GM19438 (cell line): ENCODE measurements at regions not wholly inside any gene's neighbourhood (a gene's known extent, or its start where the extent isn't known, plus 50 kb on each side); places are given as distances from the start of the nearest gene placed in this dataset.
"Not testable (repeated sequence)": the region's sequence is repeated elsewhere in the genome, so short reads cannot be mapped to it uniquely, and the experiment has no call there.

Experiments
- ATAC-seq: cut with Tn5 transposase; IDR thresholded peaks from one replicate; pipeline ENCODE4 v1.9.1; 2021; ENCODE audit warnings: low read depth; ENCODE audit not compliant: unreplicated experiment

DNA sequence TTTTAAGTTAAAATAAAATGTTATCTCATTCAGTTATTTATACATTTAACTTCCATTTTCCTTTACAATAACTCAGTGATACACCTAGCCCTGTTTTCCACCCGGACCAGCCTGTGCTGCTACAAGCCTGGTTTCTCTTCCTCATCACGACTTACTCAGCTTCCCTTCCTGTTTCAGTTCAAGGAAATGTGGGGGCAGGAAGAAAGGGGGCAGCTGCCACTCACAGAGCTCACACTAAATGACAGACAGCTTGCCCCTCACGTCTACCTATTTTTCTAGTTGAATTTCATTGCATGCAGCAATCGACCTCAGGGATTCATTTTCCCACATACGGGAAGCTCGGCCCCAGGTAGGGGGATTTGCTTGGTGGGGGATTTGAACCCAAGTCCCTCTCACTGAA is 442.6 kb downstream of the TMEM121 start:
- ATAC-seq: not testable (repeated sequence)

DNA sequence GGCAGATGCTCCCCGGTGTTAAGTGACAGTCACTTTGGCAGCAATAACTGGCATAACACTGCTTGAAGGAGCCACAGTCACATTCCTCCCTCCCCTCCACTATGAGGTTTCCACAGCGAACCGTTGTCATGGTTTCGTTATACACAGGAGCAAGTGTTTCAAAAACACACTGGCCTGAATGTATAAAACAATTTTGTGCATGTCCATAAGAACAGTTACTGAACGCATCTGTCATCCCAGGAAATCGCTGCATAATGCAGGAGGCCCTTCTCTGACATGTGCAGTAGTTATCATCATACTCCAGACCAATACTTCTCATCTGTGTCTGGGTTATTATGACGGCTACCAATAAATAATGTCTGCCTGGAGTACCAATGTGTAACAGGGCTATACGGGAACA is 444.4 kb downstream of the TMEM121 start:
- ATAC-seq: not testable (repeated sequence)

GRCh38 chr14:105971593-105972500 is 445.5 kb downstream of the TMEM121 start:
- no peak for ATAC-seq

GRCh38 chr14:105974902-105975301 is 448.5 kb downstream of the TMEM121 start:
- ATAC-seq: no peak

DNA sequence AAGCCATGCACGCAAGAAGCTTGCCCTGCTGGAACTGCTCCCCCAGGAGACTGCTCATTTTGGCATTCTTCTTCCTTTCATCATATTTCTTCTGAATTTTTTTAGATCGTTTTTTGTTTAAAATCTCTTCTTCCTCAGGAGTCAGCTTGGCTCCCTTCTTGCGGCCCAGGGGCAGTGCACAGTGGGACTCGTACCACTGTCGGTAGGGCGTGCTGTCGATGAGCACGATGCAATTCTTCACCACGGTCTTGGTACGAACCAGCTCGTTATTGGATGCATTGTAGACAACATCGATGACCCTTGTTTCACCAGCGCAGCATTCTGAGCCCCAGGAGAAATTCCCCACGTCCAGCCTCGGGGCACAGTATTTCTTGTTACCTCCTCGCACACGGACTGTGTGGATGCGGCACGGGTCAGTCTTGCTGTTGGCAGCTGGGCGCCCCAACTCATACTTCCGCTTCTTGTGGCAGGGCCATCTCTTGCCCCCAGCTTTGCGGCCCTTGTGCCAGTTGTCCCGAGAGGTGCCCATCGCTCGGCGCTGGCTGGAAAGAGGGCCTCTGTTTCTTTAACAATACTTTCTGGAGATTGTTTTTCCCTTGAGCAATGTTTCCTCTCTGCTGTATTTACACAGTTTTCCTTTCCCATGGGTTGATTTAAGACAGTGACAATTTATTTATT is 452.4 kb downstream of the TMEM121 start:
- ATAC-seq: no peak

- no peak for ATAC-seq
Observed at GRCh38 chr14:105979446-105979845, 453.1 kb downstream of the TMEM121 start.

DNA sequence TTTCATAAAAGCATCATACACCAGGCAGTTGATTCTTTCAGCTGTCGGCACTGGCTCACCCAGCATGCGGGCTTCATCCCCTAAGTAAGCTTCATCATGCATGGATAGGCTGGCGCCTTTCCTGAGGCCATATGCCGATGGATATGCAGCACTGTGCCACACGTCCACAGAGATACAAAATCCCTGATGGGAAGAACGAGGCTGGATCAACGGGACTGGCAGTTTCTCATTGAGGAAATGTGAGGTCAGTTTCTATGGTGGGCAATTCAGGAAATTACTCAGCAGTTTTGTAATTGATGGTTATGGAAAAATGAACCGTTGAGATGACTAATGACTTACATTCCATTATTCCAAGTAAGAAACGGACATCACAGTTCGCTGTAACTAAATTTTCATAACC is 453.8 kb downstream of the TMEM121 start:
- no peak for ATAC-seq

GRCh38 chr14:105981517-105982302 is 455.3 kb downstream of the TMEM121 start:
- ATAC-seq: not testable (repeated sequence)

DNA sequence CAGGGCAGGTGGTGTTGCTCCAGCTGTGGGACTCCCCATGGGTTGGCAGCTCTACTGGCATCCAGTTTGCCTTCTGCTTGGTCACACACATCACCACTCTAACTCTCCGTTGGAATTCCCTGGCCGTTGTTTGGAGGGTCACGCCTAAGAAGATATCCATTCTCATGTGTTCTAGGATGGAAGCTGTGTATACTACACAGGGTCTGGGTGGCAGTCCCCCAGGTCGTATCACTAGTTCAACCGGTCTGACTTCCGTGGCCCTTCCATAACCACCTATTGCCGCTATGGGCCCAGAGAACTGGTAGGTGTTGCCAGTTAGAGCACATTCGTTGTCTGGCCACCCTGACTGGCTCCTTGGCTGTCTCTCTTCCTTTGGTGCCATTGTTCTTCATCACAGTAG is 456.3 kb downstream of the TMEM121 start:
- no peak for ATAC-seq

DNA sequence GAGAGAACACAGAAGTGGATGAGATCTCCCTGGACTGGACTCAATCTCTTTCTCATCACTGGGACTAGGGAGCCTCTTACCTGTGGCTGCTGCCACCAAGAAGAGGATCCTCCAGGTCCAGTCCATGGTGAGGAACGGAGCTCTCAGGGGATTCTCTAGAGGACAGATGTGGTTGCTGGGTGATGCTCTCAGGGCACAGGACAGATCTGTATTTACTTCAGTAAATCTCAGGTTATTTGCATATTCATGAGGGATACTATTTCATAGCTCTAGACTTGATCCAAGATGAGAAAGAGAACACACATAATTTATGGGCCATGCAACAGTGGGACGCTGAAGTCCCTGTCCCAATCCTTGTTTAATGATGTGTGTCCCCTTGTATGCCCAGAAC is 460.5 kb downstream of the TMEM121 start:
- no peak for ATAC-seq

DNA sequence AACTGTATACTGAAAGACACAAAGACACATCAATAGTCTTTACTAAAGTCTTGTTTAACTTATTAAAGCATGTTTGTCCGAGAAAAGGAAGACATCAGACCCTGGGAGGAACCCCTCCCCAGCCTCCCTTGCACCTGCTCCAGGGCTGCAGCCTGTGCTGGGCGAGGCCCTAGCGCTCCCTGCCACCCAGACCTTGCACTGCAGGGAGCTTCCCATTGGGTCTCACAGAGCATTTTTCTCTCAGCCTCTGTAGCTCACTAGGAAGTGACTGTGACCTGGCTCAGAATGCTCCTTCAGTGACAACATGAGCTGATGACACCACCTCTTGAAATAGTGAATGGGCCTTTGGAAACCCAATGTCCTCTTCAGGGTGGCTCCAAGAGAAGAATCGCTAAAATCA is 461.2 kb downstream of the TMEM121 start:
- ATAC-seq: no peak

DNA sequence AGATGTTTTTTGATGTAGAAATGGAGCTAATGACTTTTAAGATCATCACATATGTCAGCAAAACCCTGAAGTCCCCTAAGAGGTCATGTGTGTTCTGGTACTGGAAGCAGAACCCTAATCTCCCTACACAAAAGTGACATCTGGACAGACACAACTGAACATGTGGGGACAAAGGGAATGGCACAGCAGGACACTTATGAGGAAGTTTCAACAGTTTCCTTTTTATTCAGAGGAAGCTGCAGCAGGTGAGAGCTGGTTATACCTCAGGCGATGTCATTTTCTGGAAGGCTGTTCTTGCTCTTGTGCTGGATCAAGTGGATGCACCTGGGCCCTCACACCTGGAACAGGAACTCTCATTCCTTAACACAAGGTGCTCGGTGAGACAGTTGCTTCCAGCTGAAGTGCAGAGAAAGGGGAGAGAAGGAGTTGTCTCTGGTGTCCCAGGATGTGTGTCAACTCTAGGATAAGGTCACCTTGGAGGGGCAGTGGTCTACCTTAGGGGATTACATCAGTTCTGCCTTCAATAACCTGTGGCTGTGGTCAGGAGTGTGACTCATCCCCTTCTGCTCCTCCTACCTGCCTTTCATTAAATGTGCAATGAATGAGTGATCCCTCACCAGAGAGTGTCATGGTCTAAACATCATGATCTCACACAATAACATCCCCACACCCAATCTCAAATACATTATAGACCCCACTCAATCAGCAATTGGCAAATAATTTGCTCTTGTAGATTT is 463.4 kb downstream of the TMEM121 start:
- no peak for ATAC-seq

DNA sequence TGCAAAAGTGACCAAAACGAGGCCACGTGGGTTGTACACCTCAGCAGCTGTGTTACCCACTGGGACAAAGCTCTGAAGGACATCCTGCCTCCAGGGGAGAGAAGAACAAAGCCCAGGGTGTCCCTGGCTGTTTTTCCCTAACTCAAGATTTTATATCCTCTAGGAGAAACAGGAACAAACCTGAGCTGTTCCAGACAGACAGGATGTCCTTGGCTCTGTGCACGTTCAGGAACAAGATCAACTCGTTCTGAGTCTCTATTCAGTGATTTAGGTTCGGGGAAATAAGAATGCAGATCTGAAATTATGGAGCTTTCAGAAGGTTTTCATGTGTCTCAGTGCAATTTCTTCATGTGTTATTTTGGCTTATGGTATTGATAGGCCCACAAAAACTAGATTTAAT is 465.3 kb downstream of the TMEM121 start:
- ATAC-seq: not testable (repeated sequence)

DNA sequence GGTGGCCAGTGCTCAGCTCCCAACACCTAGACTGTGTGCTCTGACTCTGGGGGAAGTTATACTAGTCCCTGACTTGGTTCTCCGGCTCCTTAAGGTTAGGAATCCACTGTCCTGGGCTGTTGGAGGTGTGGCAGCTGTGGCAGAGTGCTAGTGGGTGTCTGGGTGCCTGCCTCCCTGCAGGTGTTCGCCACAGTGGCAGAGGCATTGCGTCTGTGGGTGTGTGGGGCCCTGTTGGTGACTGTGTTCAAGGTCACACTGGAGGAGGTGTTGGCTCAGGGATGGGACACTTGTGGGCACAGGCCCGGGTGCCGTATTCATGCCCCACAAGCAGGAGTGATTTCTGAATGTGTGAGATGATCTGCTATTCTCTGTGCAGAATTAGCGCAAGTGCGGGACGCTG is 467.4 kb downstream of the TMEM121 start:
- ATAC-seq: no peak

GRCh38 chr14:105995011-105995710 is 468.8 kb downstream of the TMEM121 start:
- ATAC-seq: not testable (repeated sequence)

GRCh38 chr14:105998597-105998996 is 472.2 kb downstream of the TMEM121 start:
- ATAC-seq: not testable (repeated sequence)

DNA sequence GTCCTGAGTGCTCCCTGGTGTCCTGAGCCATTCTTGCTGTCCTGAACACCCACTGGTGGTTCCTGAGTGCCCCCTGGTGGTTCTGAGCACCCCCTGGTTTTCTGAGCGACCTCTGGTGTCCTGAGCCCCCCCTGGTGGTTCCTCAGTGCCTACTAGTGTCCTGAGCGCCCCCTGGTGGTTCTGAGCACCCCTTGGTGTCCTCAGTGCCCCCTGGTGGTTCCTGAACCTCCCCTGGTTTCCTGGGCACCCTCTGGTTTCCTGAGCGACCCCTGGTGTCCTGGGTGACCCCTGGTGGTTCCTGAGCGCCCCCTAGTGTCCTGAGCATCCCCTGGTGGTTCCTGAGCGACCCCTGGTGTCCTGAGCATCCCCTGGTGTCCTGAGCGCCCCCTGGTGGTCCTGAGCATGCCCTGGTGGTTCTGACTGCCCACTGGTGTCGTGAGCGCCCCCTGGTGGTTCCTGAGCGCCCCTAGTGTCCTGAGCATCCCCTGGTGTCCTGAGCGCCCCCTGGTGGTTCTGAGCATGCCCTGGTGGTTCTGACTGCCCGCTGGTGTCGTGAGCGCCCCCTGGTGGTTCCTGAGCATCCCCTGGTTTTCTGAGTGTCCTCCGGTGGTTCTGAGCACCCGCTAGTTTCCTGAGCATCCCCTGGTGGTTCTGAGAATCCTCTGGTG is 473.1 kb downstream of the TMEM121 start:
- ATAC-seq: peak; percentile 85

GRCh38 chr14:106000029-106000511 is 473.7 kb downstream of the TMEM121 start:
- peak; percentile 24 for ATAC-seq

DNA sequence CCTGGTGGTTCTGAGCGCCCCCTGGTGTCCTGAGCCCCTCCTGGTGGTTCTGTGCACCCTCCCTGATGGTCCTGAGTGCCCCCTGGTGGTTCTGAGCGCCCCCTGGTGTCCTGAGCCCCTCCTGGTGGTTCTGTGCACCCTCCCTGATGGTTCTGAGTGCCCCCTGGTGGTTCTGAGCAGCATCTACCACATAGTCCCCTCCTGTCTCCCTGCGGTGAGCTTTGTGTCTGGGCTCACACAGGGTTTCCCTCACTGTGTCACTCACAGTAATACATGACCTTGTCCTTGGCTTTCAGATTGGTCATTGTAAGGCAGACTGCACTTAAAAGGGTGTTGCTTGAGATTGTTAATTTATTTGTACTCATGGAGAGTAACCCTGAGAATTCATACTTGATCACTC is 474.9 kb downstream of the TMEM121 start:
- ATAC-seq: not testable (repeated sequence)
